ENCODE measurements at regions not wholly inside any gene's neighbourhood (a gene's known extent, or its start where the extent isn't known, plus 50 kb on each side); places are given as distances from the start of the nearest gene placed in this dataset.

DNA sequence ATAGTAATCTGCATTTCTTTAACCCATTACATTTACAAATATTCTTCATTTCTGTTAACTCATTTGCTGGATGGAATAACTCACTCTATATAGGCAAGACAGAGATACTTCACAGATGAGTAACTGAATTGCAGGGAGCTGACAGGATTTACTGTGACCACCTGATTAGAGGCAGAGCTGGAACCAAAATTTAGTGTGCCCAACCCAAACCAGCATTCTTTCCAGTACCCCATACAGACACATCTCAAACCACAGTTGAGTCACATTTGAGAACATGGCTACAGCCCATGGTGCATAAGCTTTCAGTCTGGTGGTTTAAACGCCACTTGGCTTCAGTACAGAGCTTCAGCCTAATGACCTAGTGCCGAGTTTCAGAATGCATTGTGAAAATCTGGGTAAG, 138.4 kb upstream of the TENT5A start:
- no peak for TF ChIP-seq POLR2A (IDR thresholded peaks at IDR 0.05)
- TF ChIP-seq EP300 (IDR thresholded peaks at IDR 0.05), result no peak
